ENCODE measurements at regions not wholly inside any gene's neighbourhood (a gene's known extent, or its start where the extent isn't known, plus 50 kb on each side); places are given as distances from the start of the nearest gene placed in this dataset.

- DNase-seq = no peak
- no peak overlapping the region for H3K4me2 ChIP-seq
- H3K9me3 ChIP-seq = no peaks in the 10 kb centered on the region
- CTCF ChIA-PET = no interaction called here
- no peak overlapping the region for H3K4me3 ChIP-seq (ENCODE audit: low read depth in 2 of 2, low read length in 1 of 2)
- POLR2A ChIA-PET = no interaction called here
- no peak overlapping the region for H3K9ac ChIP-seq
- no peak overlapping the region for H3K27ac ChIP-seq (ENCODE audit: low read depth in 2 of 2, low read length in 1 of 2)
- H4K20me1 ChIP-seq (ENCODE audit: insufficient read depth) = no peaks in the 10 kb centered on the region
- no peaks in the 10 kb centered on the region for H3K79me2 ChIP-seq (ENCODE audit: insufficient read depth)
- no peak for TF ChIP-seq FOSL2 (IDR thresholded peaks at IDR 0.05; ENCODE audit: borderline replicate concordance, low read depth)
- no peak for TF ChIP-seq MEF2A (IDR thresholded peaks at IDR 0.05; ENCODE audit: borderline replicate concordance, low read depth)
- TF ChIP-seq SIN3A (IDR thresholded peaks at IDR 0.05; ENCODE audit: borderline replicate concordance, low read depth, low read length) = no peak
- TF ChIP-seq PBX3 (IDR thresholded peaks at IDR 0.05) = no peak
- no peak for TF ChIP-seq GATA2 (CRISPR knock-in tag; IDR thresholded peaks at IDR 0.05)
- no peak for TF ChIP-seq SMC3 (IDR thresholded peaks at IDR 0.05; ENCODE audit: low read depth, low read length)
- no peak for TF ChIP-seq CTCF (IDR thresholded peaks at IDR 0.05)
- TF ChIP-seq YY1 (IDR thresholded peaks at IDR 0.05; ENCODE audit: low read depth) = no peak
- TF ChIP-seq RXRA (IDR thresholded peaks at IDR 0.05; ENCODE audit: borderline replicate concordance, low read depth) = no peak
- TF ChIP-seq NFIC (IDR thresholded peaks at IDR 0.05; ENCODE audit: borderline replicate concordance) = no peak
- no peak for TF ChIP-seq FOXJ3 (CRISPR knock-in tag; IDR thresholded peaks at IDR 0.05)
- no peak for TF ChIP-seq ZBTB33 (IDR thresholded peaks at IDR 0.05; ENCODE audit: borderline replicate concordance, low read depth)
- no peak for TF ChIP-seq TCF12 (IDR thresholded peaks at IDR 0.05)
- TF ChIP-seq NRF1 (IDR thresholded peaks at IDR 0.05; ENCODE audit: low read depth, low read length) = no peak
- TF ChIP-seq POLR2AphosphoS5 (IDR thresholded peaks at IDR 0.05; ENCODE audit: low read depth, low read length) = no peak
- TF ChIP-seq REST (IDR thresholded peaks at IDR 0.05; ENCODE audit: low read depth, low read length) = no peak
- TF ChIP-seq GABPA (IDR thresholded peaks at IDR 0.05; ENCODE audit: low read depth) = no peak
- no peak overlapping the region for H2AFZ ChIP-seq (ENCODE audit: low read depth)
- no peaks in the 10 kb centered on the region for H3K4me1 ChIP-seq (ENCODE audit: control insufficient read depth in 1 of 2, insufficient read depth in 2 of 2, low read depth in 1 of 2, low read length in 1 of 2)
- no peaks in the 10 kb centered on the region for H3K27me3 ChIP-seq (ENCODE audit: insufficient read depth)
- no peaks in the 10 kb centered on the region for H3F3A ChIP-seq (replicated peaks; ENCODE audit: insufficient read depth)
- no peaks in the 10 kb centered on the region for H3K9me2 ChIP-seq
- H3K36me3 ChIP-seq (replicated peaks in 1 of 2; ENCODE audit: control insufficient read depth in 1 of 2, insufficient read depth in 2 of 2, low read length in 1 of 2) = no peaks in the 10 kb centered on the region
Observed at GRCh38 chr2:194214192-194214591, 1442.8 kb upstream of the SLC39A10 start.
